ENCODE measurements at regions not wholly inside any gene's neighbourhood (a gene's known extent, or its start where the extent isn't known, plus 50 kb on each side); places are given as distances from the start of the nearest gene placed in this dataset.
"Not testable (repeated sequence)": the region's sequence is repeated elsewhere in the genome, so short reads cannot be mapped to it uniquely, and the experiment has no call there.

- H3K4me1 ChIP-seq (ENCODE audit: insufficient read depth, low read length), result no peaks in the 10 kb centered on the region
- H3K4me3 ChIP-seq (ENCODE audit: low read length in 2 of 2), result no peak overlapping the region
- Mint-ChIP-seq H3K4me3 (no peak overlapping the region), H3K27ac (no peak overlapping the region), H3K9me3 (peaks cover 0 to 13% (median 3%) of the 10 kb centered on the region in 8 donors), H3K36me3 (no peaks in the 10 kb centered on the region), H3K4me1 (no peaks in the 10 kb centered on the region), H3K27me3 (no peaks in the 10 kb centered on the region)
- H3K27ac ChIP-seq (ENCODE audit: low read depth, low read length), result no peak overlapping the region
- no peaks in the 10 kb centered on the region for H3K9me3 ChIP-seq (ENCODE audit: control insufficient read depth in 1 of 2, low read length in 2 of 2)
- ChIA-PET POLR2A (ENCODE audit: partially characterized antibody) (no interaction called here), CTCF (ENCODE audit: partially characterized antibody) (no interaction called here)
- H3K27me3 ChIP-seq (ENCODE audit: insufficient read depth, low read length), result no peaks in the 10 kb centered on the region
- intact Hi-C loops (cut with micrococcal nuclease), result no loop called here
- no peaks in the 10 kb centered on the region for H3K36me3 ChIP-seq (ENCODE audit: insufficient read depth, low read length)
- DNase-seq, result no peak
These were observed 1797.9 kb upstream of the PIK3C3 start for GRCh38 chr18:40157120-40157519.

- Histone ChIP-seq H3K27me3 (ENCODE audit: insufficient read depth, low read length) (no peaks in the 10 kb centered on the region), H3K36me3 (ENCODE audit: insufficient read depth, low read length) (no peaks in the 10 kb centered on the region), H3K9me3 (ENCODE audit: control insufficient read depth in 1 of 2, low read length in 2 of 2) (no peaks in the 10 kb centered on the region), H3K4me3 (ENCODE audit: low read length in 2 of 2) (no peak overlapping the region), H3K27ac (ENCODE audit: low read depth, low read length) (no peak overlapping the region), H3K4me1 (ENCODE audit: insufficient read depth, low read length) (no peaks in the 10 kb centered on the region)
- Mint-ChIP-seq H3K27me3 (no peaks in the 10 kb centered on the region), H3K27ac (no peak overlapping the region), H3K4me1 (no peaks in the 10 kb centered on the region), H3K4me3 (no peak overlapping the region), H3K36me3 (no peaks in the 10 kb centered on the region), H3K9me3 (peaks cover 0 to 14% (median 9%) of the 10 kb centered on the region in 8 donors)
- intact Hi-C loops (cut with micrococcal nuclease), result no loop called here
- ChIA-PET POLR2A (ENCODE audit: partially characterized antibody) (no interaction called here), CTCF (ENCODE audit: partially characterized antibody) (no interaction called here)
- DNase-seq, result no peak
These were observed 1802.2 kb upstream of the PIK3C3 start for GRCh38 chr18:40152859-40153258.

GRCh38 chr18:40148960-40149359, 1806.1 kb upstream of the PIK3C3 start:
- H3K27ac ChIP-seq (ENCODE audit: low read depth, low read length), result no peak overlapping the region
- intact Hi-C loops (cut with micrococcal nuclease), result no loop called here
- H3K27me3 Mint-ChIP-seq, result no peaks in the 10 kb centered on the region
- no peaks in the 10 kb centered on the region for H3K4me1 ChIP-seq (ENCODE audit: insufficient read depth, low read length)
- H3K4me3 Mint-ChIP-seq, result no peak overlapping the region
- H3K27ac Mint-ChIP-seq, result no peak overlapping the region
- H3K27me3 ChIP-seq (ENCODE audit: insufficient read depth, low read length), result no peaks in the 10 kb centered on the region
- ChIA-PET CTCF (ENCODE audit: partially characterized antibody) (no interaction called here), POLR2A (ENCODE audit: partially characterized antibody) (no interaction called here)
- H3K9me3 ChIP-seq (ENCODE audit: control insufficient read depth in 1 of 2, low read length in 2 of 2), result no peaks in the 10 kb centered on the region
- no peak overlapping the region for H3K4me3 ChIP-seq (ENCODE audit: low read length in 2 of 2)
- DNase-seq, result no peak
- H3K9me3 Mint-ChIP-seq, result peaks cover 2 to 27% (median 12%) of the 10 kb centered on the region in 8 donors
- H3K36me3 ChIP-seq (ENCODE audit: insufficient read depth, low read length), result no peaks in the 10 kb centered on the region
- no peaks in the 10 kb centered on the region for H3K4me1 Mint-ChIP-seq
- H3K36me3 Mint-ChIP-seq, result no peaks in the 10 kb centered on the region

GRCh38 chr18:40133253-40133652, 1821.8 kb upstream of the PIK3C3 start:
- no peak overlapping the region for H3K4me3 Mint-ChIP-seq
- Histone ChIP-seq H3K4me1 (ENCODE audit: insufficient read depth, low read length) (no peaks in the 10 kb centered on the region), H3K36me3 (ENCODE audit: insufficient read depth, low read length) (no peaks in the 10 kb centered on the region), H3K27me3 (ENCODE audit: insufficient read depth, low read length) (no peaks in the 10 kb centered on the region), H3K9me3 (ENCODE audit: control insufficient read depth in 1 of 2, low read length in 2 of 2) (no peaks in the 10 kb centered on the region), H3K4me3 (ENCODE audit: low read length in 2 of 2) (no peak overlapping the region), H3K27ac (ENCODE audit: low read depth, low read length) (no peak overlapping the region)
- no peak overlapping the region for H3K27ac Mint-ChIP-seq
- H3K4me1 Mint-ChIP-seq, result no peaks in the 10 kb centered on the region
- H3K36me3 Mint-ChIP-seq, result no peaks in the 10 kb centered on the region
- H3K27me3 Mint-ChIP-seq, result no peaks in the 10 kb centered on the region
- no peak for DNase-seq
- CTCF ChIA-PET (ENCODE audit: partially characterized antibody), result no interaction called here
- POLR2A ChIA-PET (ENCODE audit: partially characterized antibody), result no interaction called here
- intact Hi-C loops (cut with micrococcal nuclease), result no loop called here
- H3K9me3 Mint-ChIP-seq, result peaks cover 0 to 27% (median 14%) of the 10 kb centered on the region in 8 donors

GRCh38 chr18:40132438-40132837, 1822.6 kb upstream of the PIK3C3 start:
- intact Hi-C loops (cut with micrococcal nuclease), result not testable (repeated sequence)

GRCh38 chr18:40124107-40124506, 1830.9 kb upstream of the PIK3C3 start:
- Mint-ChIP-seq H3K9me3 (peaks cover 0 to 33% (median 9%) of the 10 kb centered on the region in 8 donors), H3K4me3 (no peak overlapping the region), H3K27me3 (no peaks in the 10 kb centered on the region), H3K36me3 (no peaks in the 10 kb centered on the region), H3K4me1 (no peaks in the 10 kb centered on the region), H3K27ac (no peak overlapping the region)
- no peak for DNase-seq
- H3K4me1 ChIP-seq (ENCODE audit: insufficient read depth, low read length), result no peaks in the 10 kb centered on the region
- H3K9me3 ChIP-seq (ENCODE audit: control insufficient read depth in 1 of 2, low read length in 2 of 2), result no peaks in the 10 kb centered on the region
- ChIA-PET CTCF (ENCODE audit: partially characterized antibody) (no interaction called here), POLR2A (ENCODE audit: partially characterized antibody) (no interaction called here)
- no peaks in the 10 kb centered on the region for H3K36me3 ChIP-seq (ENCODE audit: insufficient read depth, low read length)
- no peak overlapping the region for H3K4me3 ChIP-seq (ENCODE audit: low read length in 2 of 2)
- intact Hi-C loops (cut with micrococcal nuclease), result no loop called here
- no peaks in the 10 kb centered on the region for H3K27me3 ChIP-seq (ENCODE audit: insufficient read depth, low read length)
- no peak overlapping the region for H3K27ac ChIP-seq (ENCODE audit: low read depth, low read length)

More at GRCh38 chr18:40132438-40132837, 1822.6 kb upstream of the PIK3C3 start:
- CTCF ChIA-PET (ENCODE audit: partially characterized antibody); H3K4me1 Mint-ChIP-seq; H3K4me3 ChIP-seq (ENCODE audit: low read length in 2 of 2); H3K36me3 Mint-ChIP-seq; H3K27me3 ChIP-seq (ENCODE audit: insufficient read depth, low read length); H3K4me1 ChIP-seq (ENCODE audit: insufficient read depth, low read length); H3K4me3 Mint-ChIP-seq; POLR2A ChIA-PET (ENCODE audit: partially characterized antibody); H3K27me3 Mint-ChIP-seq; H3K36me3 ChIP-seq (ENCODE audit: insufficient read depth, low read length); H3K27ac ChIP-seq (ENCODE audit: low read depth, low read length); DNase-seq; H3K9me3 ChIP-seq (ENCODE audit: control insufficient read depth in 1 of 2, low read length in 2 of 2); H3K27ac Mint-ChIP-seq: not testable (repeated sequence)
- peaks cover 0 to 27% (median 14%) of the 10 kb centered on the region in 8 donors for H3K9me3 Mint-ChIP-seq

- no peaks in the 10 kb centered on the region for H3K9me3 ChIP-seq (ENCODE audit: control insufficient read depth in 1 of 2, low read length in 2 of 2)
- H3K9me3 Mint-ChIP-seq, result peaks cover 0 to 34% (median 10%) of the 10 kb centered on the region in 8 donors
- intact Hi-C loops (cut with micrococcal nuclease), result no loop called here
- ChIA-PET CTCF (ENCODE audit: partially characterized antibody) (no interaction called here), POLR2A (ENCODE audit: partially characterized antibody) (no interaction called here)
- DNase-seq, result no peak
- H3K27me3 Mint-ChIP-seq, result no peaks in the 10 kb centered on the region
- no peak overlapping the region for H3K27ac ChIP-seq (ENCODE audit: low read depth, low read length)
- H3K4me3 ChIP-seq (ENCODE audit: low read length in 2 of 2), result no peak overlapping the region
- H3K4me3 Mint-ChIP-seq, result no peak overlapping the region
- H3K36me3 ChIP-seq (ENCODE audit: insufficient read depth, low read length), result no peaks in the 10 kb centered on the region
- H3K36me3 Mint-ChIP-seq, result no peaks in the 10 kb centered on the region
- no peaks in the 10 kb centered on the region for H3K4me1 ChIP-seq (ENCODE audit: insufficient read depth, low read length)
- H3K27me3 ChIP-seq (ENCODE audit: insufficient read depth, low read length), result no peaks in the 10 kb centered on the region
- H3K4me1 Mint-ChIP-seq, result no peaks in the 10 kb centered on the region
- H3K27ac Mint-ChIP-seq, result no peak overlapping the region
These were observed 1834.1 kb upstream of the PIK3C3 start for GRCh38 chr18:40120796-40121391.

GRCh38 chr18:40120356-40120755, 1834.7 kb upstream of the PIK3C3 start:
- Histone ChIP-seq H3K36me3 (ENCODE audit: insufficient read depth, low read length) (no peaks in the 10 kb centered on the region), H3K27me3 (ENCODE audit: insufficient read depth, low read length) (no peaks in the 10 kb centered on the region), H3K27ac (ENCODE audit: low read depth, low read length) (no peak overlapping the region), H3K4me1 (ENCODE audit: insufficient read depth, low read length) (no peaks in the 10 kb centered on the region), H3K9me3 (ENCODE audit: control insufficient read depth in 1 of 2, low read length in 2 of 2) (no peaks in the 10 kb centered on the region), H3K4me3 (ENCODE audit: low read length in 2 of 2) (no peak overlapping the region)
- ChIA-PET POLR2A (ENCODE audit: partially characterized antibody) (no interaction called here), CTCF (ENCODE audit: partially characterized antibody) (no interaction called here)
- DNase-seq, result no peak
- H3K9me3 Mint-ChIP-seq, result peaks cover 0 to 34% (median 10%) of the 10 kb centered on the region in 8 donors
- no peaks in the 10 kb centered on the region for H3K27me3 Mint-ChIP-seq
- intact Hi-C loops (cut with micrococcal nuclease), result no loop called here
- H3K27ac Mint-ChIP-seq, result no peak overlapping the region
- H3K36me3 Mint-ChIP-seq, result no peaks in the 10 kb centered on the region
- H3K4me3 Mint-ChIP-seq, result no peak overlapping the region
- H3K4me1 Mint-ChIP-seq, result no peaks in the 10 kb centered on the region

Measured in CD4-positive, alpha-beta memory T cell (primary cell).